Activated CD4-positive, alpha-beta T cell treated with anti-CD3 and anti-CD28 coated beads, Interleukin-10, Interleukin-2, amounts not matched to agents 100 ng/mL and 50 ng/mL, durations not matched to agents 16 hours and 8 hours (primary cell): ENCODE measurements at regions not wholly inside any gene's neighbourhood (a gene's known extent, or its start where the extent isn't known, plus 50 kb on each side); places are given as distances from the start of the nearest gene placed in this dataset.
"Not testable (repeated sequence)": the region's sequence is repeated elsewhere in the genome, so short reads cannot be mapped to it uniquely, and the experiment has no call there.

Experiments used
- DNase-seq: peaks from one replicate; pipeline ENCODE4 v3.0.0-alpha.2; 2020

- DNase-seq = no peak
Observed at GRCh38 chrX:121457096-121457495, 409.7 kb downstream of the GLUD2 start.

- DNase-seq = peak; percentile 1
Observed at GRCh38 chrX:121479406-121479805, 432.0 kb downstream of the GLUD2 start.

- DNase-seq = no peak
Observed at GRCh38 chrX:121496966-121497365, 449.6 kb downstream of the GLUD2 start.

GRCh38 chrX:121504153-121504552 lies 456.7 kb downstream of the GLUD2 start:
- DNase-seq = no peak

GRCh38 chrX:121546317-121546716 lies 498.9 kb downstream of the GLUD2 start:
- DNase-seq = no peak

- DNase-seq = no peak
Observed at GRCh38 chrX:121558886-121559285, 511.5 kb downstream of the GLUD2 start.

GRCh38 chrX:121562616-121563015 lies 515.2 kb downstream of the GLUD2 start:
- no peak for DNase-seq

- no peak for DNase-seq
Observed at GRCh38 chrX:121569609-121570008, 522.2 kb downstream of the GLUD2 start.

GRCh38 chrX:121570072-121570841 lies 522.8 kb downstream of the GLUD2 start:
- peak; percentile 32 for DNase-seq

GRCh38 chrX:121571333-121571732 lies 523.9 kb downstream of the GLUD2 start:
- no peak for DNase-seq

GRCh38 chrX:121574384-121574783 lies 527.0 kb downstream of the GLUD2 start:
- not testable (repeated sequence) for DNase-seq

GRCh38 chrX:121579016-121579760 lies 531.8 kb downstream of the GLUD2 start:
- peak; percentile 51 for DNase-seq

- no peak for DNase-seq
Observed at GRCh38 chrX:121581885-121582284, 534.5 kb downstream of the GLUD2 start.

- DNase-seq = no peak
Observed at GRCh38 chrX:121585626-121586025, 538.2 kb downstream of the GLUD2 start.

- no peak for DNase-seq
Observed at GRCh38 chrX:121592884-121593283, 545.5 kb downstream of the GLUD2 start.

GRCh38 chrX:121598356-121598755 lies 550.9 kb downstream of the GLUD2 start:
- no peak for DNase-seq

GRCh38 chrX:121635141-121635540 lies 587.7 kb downstream of the GLUD2 start:
- no peak for DNase-seq

GRCh38 chrX:121639781-121640180 lies 592.4 kb downstream of the GLUD2 start:
- DNase-seq = no peak

- no peak for DNase-seq
Observed at GRCh38 chrX:121641560-121641959, 594.1 kb downstream of the GLUD2 start.

GRCh38 chrX:121642415-121642814 lies 595.0 kb downstream of the GLUD2 start:
- DNase-seq = no peak

GRCh38 chrX:121649417-121649816 lies 602.0 kb downstream of the GLUD2 start:
- no peak for DNase-seq

GRCh38 chrX:121655276-121655675 lies 607.9 kb downstream of the GLUD2 start:
- DNase-seq = no peak

- no peak for DNase-seq
Observed at GRCh38 chrX:121666171-121666570, 618.8 kb downstream of the GLUD2 start.

GRCh38 chrX:121671649-121672048 lies 624.2 kb downstream of the GLUD2 start:
- DNase-seq = no peak
